DND-41 (cell line): ENCODE measurements at regions not wholly inside any gene's neighbourhood (a gene's known extent, or its start where the extent isn't known, plus 50 kb on each side); places are given as distances from the start of the nearest gene placed in this dataset.

Experiments used
- EZH2 ChIP-seq: IDR thresholded peaks from 3 replicates; pipeline ENCODE4 v1.6.1; 2012; ENCODE audit warnings: borderline replicate concordance, low read depth, mild to moderate bottlenecking, moderate library complexity, low read length, inconsistent platforms; ENCODE audit not compliant: severe bottlenecking
- TF ChIP-seq, protein P1 (sequence below): IDR thresholded peaks from 2 replicates; pipeline ENCODE4 v1.5.1; 2012; ENCODE audit warnings: borderline replicate concordance, low read length, moderate library complexity, mild to moderate bottlenecking; ENCODE audit not compliant: poor library complexity, severe bottlenecking; ENCODE audit errors: extremely low read depth

DNA sequence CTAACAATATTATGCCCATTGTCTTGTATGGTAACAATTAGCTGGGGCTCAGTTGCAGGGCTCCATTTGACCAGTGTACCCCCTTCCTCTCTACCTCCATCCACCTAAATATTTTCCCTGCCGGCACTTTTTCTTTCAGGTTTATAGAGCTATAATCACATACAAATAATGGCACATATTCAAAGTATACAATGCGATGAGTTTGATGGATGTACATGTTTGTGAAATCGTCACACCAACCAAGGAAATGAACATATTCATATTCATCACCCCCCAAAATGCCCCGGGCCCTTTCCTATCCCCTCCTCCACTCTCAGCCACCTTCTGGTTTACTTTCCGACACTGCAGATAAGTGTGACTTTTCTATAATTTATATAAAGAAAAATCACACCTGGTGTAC, 351.5 kb downstream of the GADD45G start:
- TF ChIP-seq, protein P1, sequence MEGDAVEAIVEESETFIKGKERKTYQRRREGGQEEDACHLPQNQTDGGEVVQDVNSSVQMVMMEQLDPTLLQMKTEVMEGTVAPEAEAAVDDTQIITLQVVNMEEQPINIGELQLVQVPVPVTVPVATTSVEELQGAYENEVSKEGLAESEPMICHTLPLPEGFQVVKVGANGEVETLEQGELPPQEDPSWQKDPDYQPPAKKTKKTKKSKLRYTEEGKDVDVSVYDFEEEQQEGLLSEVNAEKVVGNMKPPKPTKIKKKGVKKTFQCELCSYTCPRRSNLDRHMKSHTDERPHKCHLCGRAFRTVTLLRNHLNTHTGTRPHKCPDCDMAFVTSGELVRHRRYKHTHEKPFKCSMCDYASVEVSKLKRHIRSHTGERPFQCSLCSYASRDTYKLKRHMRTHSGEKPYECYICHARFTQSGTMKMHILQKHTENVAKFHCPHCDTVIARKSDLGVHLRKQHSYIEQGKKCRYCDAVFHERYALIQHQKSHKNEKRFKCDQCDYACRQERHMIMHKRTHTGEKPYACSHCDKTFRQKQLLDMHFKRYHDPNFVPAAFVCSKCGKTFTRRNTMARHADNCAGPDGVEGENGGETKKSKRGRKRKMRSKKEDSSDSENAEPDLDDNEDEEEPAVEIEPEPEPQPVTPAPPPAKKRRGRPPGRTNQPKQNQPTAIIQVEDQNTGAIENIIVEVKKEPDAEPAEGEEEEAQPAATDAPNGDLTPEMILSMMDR = no peak
- TF ChIP-seq EZH2 = no peak
